GM12873 (cell line): ENCODE measurements at regions not wholly inside any gene's neighbourhood (a gene's known extent, or its start where the extent isn't known, plus 50 kb on each side); places are given as distances from the start of the nearest gene placed in this dataset.

Experiments used
- TF ChIP-seq, protein P1 (sequence below): IDR thresholded peaks from 2 replicates; pipeline ENCODE4 v1.5.1; 2012; ENCODE audit warnings: low read depth, mild to moderate bottlenecking, moderate library complexity, low read length, control low read depth; ENCODE audit not compliant: insufficient read depth; ENCODE audit errors: missing control alignments

DNA sequence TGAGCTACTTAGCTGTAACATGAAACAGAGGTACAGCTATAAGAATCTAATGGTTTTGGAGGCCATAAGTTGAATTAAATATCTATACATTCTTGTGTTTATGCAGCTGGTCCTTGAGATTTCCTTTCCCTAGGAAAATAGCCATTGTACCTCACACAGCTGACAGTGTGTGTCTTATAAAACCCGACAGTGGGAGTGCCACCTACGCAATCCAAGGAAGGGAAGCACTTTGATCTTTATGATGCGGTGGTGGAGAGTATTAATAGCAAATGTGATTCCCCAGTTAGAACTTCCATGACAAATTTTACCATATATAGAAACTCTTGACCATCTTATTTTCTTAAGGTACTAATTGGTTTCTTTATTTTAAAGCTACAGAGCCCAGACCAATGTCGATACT is 149.5 kb downstream of the TMEM200A start:
- TF ChIP-seq, protein P1, sequence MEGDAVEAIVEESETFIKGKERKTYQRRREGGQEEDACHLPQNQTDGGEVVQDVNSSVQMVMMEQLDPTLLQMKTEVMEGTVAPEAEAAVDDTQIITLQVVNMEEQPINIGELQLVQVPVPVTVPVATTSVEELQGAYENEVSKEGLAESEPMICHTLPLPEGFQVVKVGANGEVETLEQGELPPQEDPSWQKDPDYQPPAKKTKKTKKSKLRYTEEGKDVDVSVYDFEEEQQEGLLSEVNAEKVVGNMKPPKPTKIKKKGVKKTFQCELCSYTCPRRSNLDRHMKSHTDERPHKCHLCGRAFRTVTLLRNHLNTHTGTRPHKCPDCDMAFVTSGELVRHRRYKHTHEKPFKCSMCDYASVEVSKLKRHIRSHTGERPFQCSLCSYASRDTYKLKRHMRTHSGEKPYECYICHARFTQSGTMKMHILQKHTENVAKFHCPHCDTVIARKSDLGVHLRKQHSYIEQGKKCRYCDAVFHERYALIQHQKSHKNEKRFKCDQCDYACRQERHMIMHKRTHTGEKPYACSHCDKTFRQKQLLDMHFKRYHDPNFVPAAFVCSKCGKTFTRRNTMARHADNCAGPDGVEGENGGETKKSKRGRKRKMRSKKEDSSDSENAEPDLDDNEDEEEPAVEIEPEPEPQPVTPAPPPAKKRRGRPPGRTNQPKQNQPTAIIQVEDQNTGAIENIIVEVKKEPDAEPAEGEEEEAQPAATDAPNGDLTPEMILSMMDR: no peak

DNA sequence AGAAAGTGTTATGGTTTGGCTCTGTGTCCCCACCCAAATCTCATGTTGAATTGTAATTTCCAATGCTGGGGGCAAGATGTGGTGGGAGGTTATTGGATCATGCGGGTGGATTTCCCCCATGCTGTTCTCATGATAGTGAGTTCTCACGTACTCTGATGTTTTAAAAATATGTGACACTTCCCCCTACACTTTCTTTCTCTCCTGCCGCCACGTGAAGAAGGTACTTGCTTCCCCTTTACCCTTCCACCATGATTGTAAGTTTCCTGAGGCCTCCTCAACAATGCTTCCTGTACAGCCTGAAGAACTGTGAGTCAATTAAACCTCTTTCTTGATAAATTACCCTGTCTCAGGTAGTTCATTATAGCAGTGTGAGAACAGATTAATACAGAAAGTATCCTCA is 150.8 kb downstream of the TMEM200A start:
- TF ChIP-seq, protein P1: no peak

DNA sequence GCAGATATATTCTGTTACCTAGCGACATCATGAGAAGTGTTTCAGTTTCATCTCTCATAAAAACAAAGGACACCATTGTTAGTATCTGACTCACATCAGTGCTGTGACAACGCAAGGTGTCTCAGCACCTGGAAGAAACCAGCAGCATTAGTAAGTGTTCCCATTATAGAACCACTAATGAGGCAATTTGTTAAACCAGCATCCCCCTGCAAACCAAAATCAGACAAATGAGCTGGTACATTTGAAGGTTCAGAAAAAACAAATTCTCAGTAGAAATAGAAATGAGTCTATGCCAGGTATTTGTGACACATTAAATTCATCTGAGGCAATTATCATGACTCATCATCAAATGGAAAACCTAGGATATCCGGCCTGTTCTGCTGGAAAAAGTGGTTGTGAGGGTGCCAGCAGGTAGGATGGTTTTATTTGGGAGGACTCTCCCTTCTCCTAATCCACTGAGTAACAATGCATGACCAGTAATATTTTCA is 151.7 kb downstream of the TMEM200A start:
- TF ChIP-seq, protein P1: no peak

DNA sequence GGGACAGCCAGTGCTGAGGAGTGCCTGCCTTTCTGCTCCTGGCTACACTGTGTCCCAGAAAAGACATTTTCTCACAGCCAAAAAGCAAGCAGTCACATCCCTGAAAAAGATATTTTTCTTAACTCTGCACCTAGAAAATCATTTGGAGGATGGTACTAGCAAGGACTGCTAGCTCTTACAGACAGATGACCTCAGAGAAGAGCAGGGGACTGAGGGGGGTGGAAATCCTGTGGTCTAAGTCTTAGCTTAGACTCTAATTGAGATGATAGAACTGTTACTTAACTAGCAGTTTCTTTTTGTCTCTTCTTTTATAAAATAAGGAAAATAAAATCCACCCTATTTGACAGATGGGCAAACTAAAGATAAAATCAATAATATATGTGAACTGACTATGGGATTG is 152.8 kb downstream of the TMEM200A start:
- TF ChIP-seq, protein P1: no peak

DNA sequence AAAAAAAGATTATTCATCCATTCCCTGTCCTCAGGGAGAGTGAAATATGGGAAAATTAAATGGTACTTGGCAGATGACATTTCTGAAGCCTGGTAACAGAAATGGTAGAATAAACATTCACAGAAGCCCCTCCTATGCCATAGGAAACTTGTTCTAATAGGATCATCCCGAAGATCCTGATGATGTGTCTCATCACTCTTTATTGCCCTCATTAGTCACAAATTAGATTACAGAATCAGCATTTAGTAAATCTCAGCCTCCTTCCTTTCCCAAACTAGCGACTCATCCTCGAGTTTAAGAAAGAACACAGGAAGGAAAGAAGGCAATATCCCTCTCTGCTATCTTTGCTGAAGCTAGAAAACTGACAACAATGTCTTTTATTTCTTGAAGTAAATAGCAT is 154.4 kb downstream of the TMEM200A start:
- TF ChIP-seq, protein P1: no peak

DNA sequence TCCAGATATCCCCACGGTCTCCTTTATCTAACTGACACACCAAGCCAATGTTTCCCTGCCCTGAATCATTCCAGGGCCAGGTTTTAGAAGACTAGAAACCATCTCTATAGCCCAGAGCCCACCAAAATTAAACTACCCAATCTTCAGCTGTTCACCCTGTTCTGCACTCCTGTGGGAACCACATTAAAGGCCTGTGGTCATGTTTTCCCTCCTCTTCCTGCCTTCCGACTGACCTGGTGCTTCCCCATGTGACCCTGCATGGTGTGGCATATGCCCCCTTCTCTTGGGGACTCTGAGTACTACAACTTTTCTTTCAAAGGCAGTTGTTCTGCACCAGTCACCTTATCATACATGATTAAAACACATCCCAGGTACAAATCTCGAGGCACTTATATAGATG is 155.0 kb downstream of the TMEM200A start:
- TF ChIP-seq, protein P1: no peak

DNA sequence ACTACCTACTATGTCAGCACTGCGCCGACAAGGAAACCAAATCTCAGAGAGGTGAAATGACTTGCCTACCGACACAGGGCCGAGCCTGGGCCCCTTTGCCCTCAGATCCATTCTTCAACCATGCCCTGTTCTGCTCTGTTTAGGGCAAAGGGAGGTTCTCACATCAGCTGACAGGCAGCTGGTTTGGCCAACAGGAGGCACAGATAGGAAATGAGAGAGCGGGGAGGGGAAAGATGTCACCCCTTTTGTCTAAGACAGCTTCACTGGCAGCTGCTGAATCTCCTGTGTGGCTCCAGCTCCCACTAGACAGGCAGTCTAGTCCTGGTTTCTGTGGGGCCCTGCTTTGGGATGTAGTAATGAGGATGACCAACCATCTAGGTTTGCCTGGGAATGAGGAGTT is 158.7 kb downstream of the TMEM200A start:
- TF ChIP-seq, protein P1: no peak
